Upper lobe of right lung (tissue), 1 donor: ENCODE measurements at regions not wholly inside any gene's neighbourhood (a gene's known extent, or its start where the extent isn't known, plus 50 kb on each side); places are given as distances from the start of the nearest gene placed in this dataset.
A peak's percentile ranks its signal among the peaks of the same experiment; 100 is the strongest.
"Not testable (repeated sequence)": the region's sequence is repeated elsewhere in the genome, so short reads cannot be mapped to it uniquely, and the experiment has no call there.

Experiments used
- ATAC-seq: fragments of 200-7000 bp; cut with Tn5 transposase; one replicate; pipeline ENCODE4 v1.9.1; 2020; ENCODE audit warnings: mild to moderate bottlenecking, moderate library complexity
- DNase-seq: peaks from one replicate; pipeline ENCODE4 v3.0.0-alpha.2; 2020
- H3K27ac ChIP-seq: fragments of 200-600 bp; one replicate; pipeline ENCODE4 v1.8.0; 2022
- H3K27me3 ChIP-seq: fragments of 200-600 bp; one replicate; pipeline ENCODE4 v1.8.0; 2022; ENCODE audit warnings: mild to moderate bottlenecking
- H3K36me3 ChIP-seq: fragments of 200-600 bp; one replicate; pipeline ENCODE4 v1.8.0; 2022
- H3K4me1 ChIP-seq: fragments of 200-600 bp; one replicate; pipeline ENCODE4 v1.8.0; 2022
- H3K4me3 ChIP-seq: fragments of 200-600 bp; one replicate; pipeline ENCODE4 v1.8.0; 2022; ENCODE audit warnings: mild to moderate bottlenecking
- H3K9me3 ChIP-seq: fragments of 200-600 bp; one replicate; pipeline ENCODE4 v1.8.0; 2022
- intact Hi-C: fragments of 100-400 bp; cut with DNase I; formaldehyde crosslinking; loops from one replicate; pipeline ENCODE4 v1.11.0; 2022
- TF ChIP-seq, protein P1 (sequence below): fragments of 200-600 bp; IDR thresholded peaks from one replicate; pipeline ENCODE4 v1.8.0; 2022; ENCODE audit warnings: antibody characterized with exemption
- donor health status: DM: no; HTN: yes; CAD: no; lungs with severe emphysema.

DNA sequence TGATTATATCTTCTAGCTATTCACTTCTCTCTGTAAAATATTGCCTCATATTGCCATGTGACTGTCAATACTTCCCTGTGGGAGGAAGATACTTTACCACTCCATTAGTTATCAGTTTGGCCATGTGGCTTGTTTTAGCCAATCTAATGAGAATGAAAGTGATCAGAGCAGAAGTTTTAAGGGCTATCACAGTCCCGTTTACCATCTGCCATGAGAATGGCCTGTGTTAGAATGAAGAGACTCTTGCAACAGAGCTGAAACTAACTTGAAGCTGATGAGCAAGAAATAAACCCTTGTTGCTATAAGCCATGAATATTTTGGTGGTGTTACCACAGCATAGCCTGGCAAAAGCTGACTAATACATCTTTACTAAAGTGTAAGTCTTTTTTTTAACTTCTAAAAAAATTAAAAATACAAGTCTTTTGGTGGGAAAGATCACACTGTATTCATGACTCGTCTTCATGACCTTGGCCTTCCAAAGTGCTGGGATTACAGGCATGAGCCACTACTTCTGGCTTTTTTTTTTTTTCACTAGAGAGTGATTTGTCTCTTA, 68.0 kb upstream of the CTNNA1 start:
- peak; percentile 39 for ATAC-seq
- TF ChIP-seq, protein P1, sequence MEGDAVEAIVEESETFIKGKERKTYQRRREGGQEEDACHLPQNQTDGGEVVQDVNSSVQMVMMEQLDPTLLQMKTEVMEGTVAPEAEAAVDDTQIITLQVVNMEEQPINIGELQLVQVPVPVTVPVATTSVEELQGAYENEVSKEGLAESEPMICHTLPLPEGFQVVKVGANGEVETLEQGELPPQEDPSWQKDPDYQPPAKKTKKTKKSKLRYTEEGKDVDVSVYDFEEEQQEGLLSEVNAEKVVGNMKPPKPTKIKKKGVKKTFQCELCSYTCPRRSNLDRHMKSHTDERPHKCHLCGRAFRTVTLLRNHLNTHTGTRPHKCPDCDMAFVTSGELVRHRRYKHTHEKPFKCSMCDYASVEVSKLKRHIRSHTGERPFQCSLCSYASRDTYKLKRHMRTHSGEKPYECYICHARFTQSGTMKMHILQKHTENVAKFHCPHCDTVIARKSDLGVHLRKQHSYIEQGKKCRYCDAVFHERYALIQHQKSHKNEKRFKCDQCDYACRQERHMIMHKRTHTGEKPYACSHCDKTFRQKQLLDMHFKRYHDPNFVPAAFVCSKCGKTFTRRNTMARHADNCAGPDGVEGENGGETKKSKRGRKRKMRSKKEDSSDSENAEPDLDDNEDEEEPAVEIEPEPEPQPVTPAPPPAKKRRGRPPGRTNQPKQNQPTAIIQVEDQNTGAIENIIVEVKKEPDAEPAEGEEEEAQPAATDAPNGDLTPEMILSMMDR, result no peak

DNA sequence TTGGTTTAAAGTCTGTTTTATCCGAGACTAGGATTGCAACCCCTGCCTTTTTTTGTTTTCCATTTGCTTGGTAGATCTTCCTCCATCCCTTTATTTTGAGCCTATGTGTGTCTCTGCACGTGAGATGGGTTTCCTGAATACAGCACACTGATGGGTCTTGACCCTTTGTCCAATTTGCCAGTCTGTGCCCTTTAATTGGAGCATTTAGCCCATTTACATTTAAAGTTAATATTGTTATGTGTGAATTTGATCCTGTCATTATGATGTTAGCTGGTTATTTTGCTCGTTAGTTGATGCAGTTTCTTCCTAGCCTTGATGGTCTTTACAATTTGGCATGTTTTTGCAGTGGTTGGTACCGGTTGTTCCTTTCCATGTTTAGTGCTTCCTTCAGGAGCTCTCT, 70.8 kb upstream of the CTNNA1 start:
- DNase-seq, H3K27ac ChIP-seq, H3K4me1 ChIP-seq, ATAC-seq, H3K9me3 ChIP-seq, intact Hi-C loops, H3K27me3 ChIP-seq, H3K36me3 ChIP-seq, H3K4me3 ChIP-seq: not testable (repeated sequence)

More for the DNA sequence above, 68.0 kb upstream of the CTNNA1 start:
- Histone ChIP-seq H3K27me3 (no peaks in the 10 kb centered on the region), H3K27ac (no peak overlapping the region), H3K36me3 (no peaks in the 10 kb centered on the region), H3K4me1 (no peaks in the 10 kb centered on the region), H3K4me3 (no peak overlapping the region), H3K9me3 (no peaks in the 10 kb centered on the region)
- no peak for DNase-seq
- intact Hi-C loops, result no loop called here

DNA sequence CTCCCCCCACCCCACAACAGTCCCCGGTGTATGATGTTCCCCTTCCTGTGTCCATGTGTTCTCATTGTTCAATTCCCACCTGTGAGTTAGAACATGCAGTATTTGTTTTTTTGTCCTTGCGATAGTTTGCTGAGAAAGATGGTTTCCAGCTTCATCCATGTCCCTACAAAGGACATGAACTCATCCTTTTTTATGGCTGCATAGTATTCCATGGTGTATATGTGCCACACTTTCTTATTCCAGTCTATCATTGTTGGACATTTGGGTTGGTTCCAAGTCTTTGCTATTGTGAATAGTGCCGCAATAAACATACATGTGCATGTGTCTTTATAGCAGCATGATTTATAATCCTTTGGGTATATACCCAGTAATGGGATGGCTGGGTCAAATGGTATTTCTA, 74.4 kb upstream of the CTNNA1 start:
- H3K4me1 ChIP-seq, H3K27me3 ChIP-seq, ATAC-seq, DNase-seq, H3K36me3 ChIP-seq, H3K9me3 ChIP-seq, intact Hi-C loops, H3K27ac ChIP-seq, H3K4me3 ChIP-seq: not testable (repeated sequence)

DNA sequence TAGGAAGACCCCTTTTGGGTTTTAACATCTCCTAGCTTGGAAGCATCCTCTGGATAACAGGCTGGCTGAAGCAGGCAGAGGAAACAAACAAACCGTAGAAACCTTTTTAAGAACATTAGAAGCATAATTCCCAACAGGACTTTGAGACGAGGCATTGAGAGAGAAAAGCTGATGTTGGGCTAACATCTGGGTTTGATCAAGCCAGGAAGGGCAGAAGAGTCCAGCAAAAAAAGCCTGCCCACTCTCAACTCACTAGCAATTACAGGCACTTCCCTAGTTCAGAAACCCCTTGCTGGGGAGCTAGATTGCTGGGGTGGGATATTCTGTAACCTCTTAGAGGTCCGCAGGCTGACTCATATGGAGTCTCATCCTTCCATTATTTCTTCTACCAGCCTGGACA, 75.4 kb upstream of the CTNNA1 start:
- no peak for DNase-seq
- Histone ChIP-seq H3K4me1 (no peaks in the 10 kb centered on the region), H3K27ac (no peak overlapping the region), H3K27me3 (no peaks in the 10 kb centered on the region), H3K4me3 (no peak overlapping the region), H3K9me3 (no peaks in the 10 kb centered on the region), H3K36me3 (no peaks in the 10 kb centered on the region)
- intact Hi-C loops, result no loop called here
- TF ChIP-seq, protein P1, result no peak
- no peak for ATAC-seq

DNA sequence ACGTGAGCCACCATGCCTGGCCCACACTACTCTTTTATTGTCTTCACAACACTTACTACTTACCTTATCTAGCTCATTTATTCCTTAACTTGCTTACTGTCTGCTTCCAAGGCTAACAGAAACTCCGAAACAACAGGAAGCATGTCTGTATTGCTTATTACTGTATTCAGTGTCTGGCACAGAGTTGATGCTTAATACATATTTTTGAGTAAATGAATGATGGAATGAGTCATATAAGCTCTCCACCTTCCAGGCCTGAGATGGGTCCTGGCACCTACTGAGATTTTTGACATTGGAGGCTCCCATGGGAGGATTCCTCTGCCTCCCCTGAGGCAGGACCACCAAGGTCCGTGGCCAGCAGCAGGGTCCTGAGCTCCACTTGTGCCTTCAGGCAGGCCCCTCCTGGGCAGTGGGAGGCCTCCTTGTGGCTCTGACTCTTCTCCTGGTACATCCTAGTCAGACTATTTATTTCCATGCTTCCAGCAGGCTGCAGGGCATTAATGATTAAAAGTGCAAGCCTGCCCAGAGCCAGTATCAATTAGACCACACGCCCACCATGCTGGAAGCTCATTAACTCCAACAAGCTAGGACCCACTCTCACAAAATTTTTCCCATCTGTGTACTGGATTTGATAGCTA, 76.5 kb upstream of the CTNNA1 start:
- Histone ChIP-seq H3K9me3 (no peaks in the 10 kb centered on the region), H3K4me3 (no peak overlapping the region), H3K27me3 (no peaks in the 10 kb centered on the region), H3K27ac (no peak overlapping the region), H3K4me1 (no peaks in the 10 kb centered on the region), H3K36me3 (no peaks in the 10 kb centered on the region)
- TF ChIP-seq, protein P1, result no peak
- DNase-seq (no peak), ATAC-seq (no peak)
- intact Hi-C loops, result no loop called here

DNA sequence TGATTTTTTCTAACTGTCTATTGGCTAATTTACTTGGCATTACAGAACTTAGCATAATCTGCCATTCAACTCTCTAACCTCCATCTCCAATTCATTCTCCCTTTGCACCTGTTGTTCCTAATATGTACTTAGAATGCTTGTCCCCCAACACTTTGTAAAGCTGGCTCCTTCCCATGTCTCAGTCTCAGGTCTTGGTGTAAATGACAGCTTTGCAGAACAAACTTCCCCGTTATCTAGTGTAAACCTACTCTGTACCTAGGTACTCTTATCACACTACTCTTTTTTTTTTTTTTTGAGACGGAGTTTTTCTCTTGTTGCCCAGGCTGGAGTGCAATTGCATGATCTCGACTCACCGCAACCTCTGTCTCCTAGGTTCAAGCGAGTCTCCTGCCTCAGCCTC, 77.2 kb upstream of the CTNNA1 start:
- no peak overlapping the region for H3K4me3 ChIP-seq
- no peaks in the 10 kb centered on the region for H3K36me3 ChIP-seq
- H3K27ac ChIP-seq, result no peak overlapping the region
- ATAC-seq (no peak), DNase-seq (no peak)
- TF ChIP-seq, protein P1, result no peak
- intact Hi-C loops, result no loop called here
- no peaks in the 10 kb centered on the region for H3K27me3 ChIP-seq
- no peaks in the 10 kb centered on the region for H3K9me3 ChIP-seq
- H3K4me1 ChIP-seq, result no peaks in the 10 kb centered on the region
